Neural cell (in vitro differentiated cells): ENCODE measurements at regions not wholly inside any gene's neighbourhood (a gene's known extent, or its start where the extent isn't known, plus 50 kb on each side); places are given as distances from the start of the nearest gene placed in this dataset.

Source experiments
- EP300 ChIP-seq: fragments of 450-650 bp; conservative IDR thresholded peaks from 2 replicates; pipeline ENCODE4 v1.6.1; 2014; ENCODE audit warnings: antibody characterized with exemption, mild to moderate bottlenecking, moderate library complexity; ENCODE audit not compliant: poor library complexity, severe bottlenecking
- EZH2 ChIP-seq: fragments of 200-600, 300-800 bp; shearing (Covaris generic), sonication (generic); IDR thresholded peaks from 2 replicates; pipeline ENCODE4 v1.6.1; 2014; ENCODE audit warnings: antibody characterized with exemption, low read length, borderline replicate concordance, mild to moderate bottlenecking; ENCODE audit not compliant: insufficient read depth, poor library complexity, severe bottlenecking
- MXI1 ChIP-seq: fragments of 450-650 bp; conservative IDR thresholded peaks from 2 replicates; pipeline ENCODE4 v1.6.1; 2014; ENCODE audit warnings: antibody characterized with exemption, mild to moderate bottlenecking; ENCODE audit not compliant: poor library complexity, severe bottlenecking
- POLR2AphosphoS5 ChIP-seq: IDR thresholded peaks from 2 replicates; pipeline ENCODE4 v1.6.1; 2012
- RAD21 ChIP-seq: fragments of 450-650 bp; conservative IDR thresholded peaks from 2 replicates; pipeline ENCODE4 v1.6.1; 2014; ENCODE audit warnings: antibody characterized with exemption, mild to moderate bottlenecking, moderate library complexity
- REST ChIP-seq: IDR thresholded peaks from 2 replicates; pipeline ENCODE4 v1.6.1; 2012; ENCODE audit warnings: borderline replicate concordance
- SMC3 ChIP-seq: fragments of 450-650 bp; conservative IDR thresholded peaks from 2 replicates; pipeline ENCODE4 v1.6.1; 2014; ENCODE audit warnings: antibody characterized with exemption, mild to moderate bottlenecking, moderate library complexity; ENCODE audit not compliant: poor library complexity
- TAF1 ChIP-seq: IDR thresholded peaks from 2 replicates; pipeline ENCODE4 v1.6.1; 2012; ENCODE audit warnings: low read depth
- TF ChIP-seq, protein P1 (sequence below): fragments of 450-650 bp; IDR thresholded peaks from 2 replicates; pipeline ENCODE4 v1.5.1; 2014; ENCODE audit warnings: antibody characterized with exemption, mild to moderate bottlenecking, moderate library complexity; ENCODE audit not compliant: poor library complexity, severe bottlenecking

DNA sequence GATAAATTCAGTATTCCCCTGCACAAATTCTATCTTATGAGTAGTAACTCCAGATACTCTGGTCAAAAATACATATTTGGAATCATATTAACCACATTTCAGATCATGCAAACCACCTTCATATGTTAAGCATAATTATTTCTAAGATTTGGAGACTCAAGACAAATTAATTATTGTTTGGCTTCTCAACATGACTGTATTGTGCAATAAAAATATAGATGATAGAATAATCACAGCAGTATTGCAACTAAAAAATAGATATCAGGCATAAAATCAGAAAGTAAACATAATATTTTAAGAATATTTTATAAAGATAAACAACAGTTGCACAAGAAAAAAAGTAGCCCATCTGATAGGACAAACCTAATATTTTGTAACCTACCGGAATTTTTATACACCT is 1767.6 kb upstream of the NUDT12 start:
- TF ChIP-seq, protein P1, sequence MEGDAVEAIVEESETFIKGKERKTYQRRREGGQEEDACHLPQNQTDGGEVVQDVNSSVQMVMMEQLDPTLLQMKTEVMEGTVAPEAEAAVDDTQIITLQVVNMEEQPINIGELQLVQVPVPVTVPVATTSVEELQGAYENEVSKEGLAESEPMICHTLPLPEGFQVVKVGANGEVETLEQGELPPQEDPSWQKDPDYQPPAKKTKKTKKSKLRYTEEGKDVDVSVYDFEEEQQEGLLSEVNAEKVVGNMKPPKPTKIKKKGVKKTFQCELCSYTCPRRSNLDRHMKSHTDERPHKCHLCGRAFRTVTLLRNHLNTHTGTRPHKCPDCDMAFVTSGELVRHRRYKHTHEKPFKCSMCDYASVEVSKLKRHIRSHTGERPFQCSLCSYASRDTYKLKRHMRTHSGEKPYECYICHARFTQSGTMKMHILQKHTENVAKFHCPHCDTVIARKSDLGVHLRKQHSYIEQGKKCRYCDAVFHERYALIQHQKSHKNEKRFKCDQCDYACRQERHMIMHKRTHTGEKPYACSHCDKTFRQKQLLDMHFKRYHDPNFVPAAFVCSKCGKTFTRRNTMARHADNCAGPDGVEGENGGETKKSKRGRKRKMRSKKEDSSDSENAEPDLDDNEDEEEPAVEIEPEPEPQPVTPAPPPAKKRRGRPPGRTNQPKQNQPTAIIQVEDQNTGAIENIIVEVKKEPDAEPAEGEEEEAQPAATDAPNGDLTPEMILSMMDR: no peak
- TF ChIP-seq RAD21 (no peak), POLR2AphosphoS5 (no peak), EZH2 (no peak), MXI1 (no peak), TAF1 (no peak), SMC3 (no peak), REST (no peak), EP300 (no peak)
